ENCODE measurements at regions not wholly inside any gene's neighbourhood (a gene's known extent, or its start where the extent isn't known, plus 50 kb on each side); places are given as distances from the start of the nearest gene placed in this dataset.

DNA sequence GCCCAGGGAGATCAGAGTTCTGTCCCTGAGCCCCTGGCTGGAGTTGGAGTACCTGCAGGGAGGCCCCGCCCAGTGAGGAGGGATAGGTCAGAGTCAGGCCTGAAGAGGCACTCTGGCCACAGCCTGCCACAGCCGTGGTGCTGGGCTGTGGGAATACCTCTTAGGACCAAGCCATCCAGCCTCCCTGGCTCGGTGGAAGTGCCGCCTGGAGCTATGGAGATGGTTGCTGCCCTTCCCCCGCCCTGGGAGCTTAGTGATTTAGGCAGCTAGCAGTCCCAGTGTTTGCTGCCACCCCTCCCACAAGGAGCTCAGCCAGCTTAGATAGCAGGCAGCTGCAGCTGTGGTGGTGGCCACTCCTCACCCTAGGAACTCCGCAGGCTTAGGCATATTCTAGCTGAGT, 446.3 kb upstream of the GNPDA2 start:
- Histone ChIP-seq H3K27me3 (ENCODE audit: control insufficient read depth in 2 of 2, insufficient read depth in 2 of 2, low read length in 2 of 2) (no peaks in the 10 kb centered on the region), H3K9me1 (replicated peaks; ENCODE audit: control insufficient read depth, extremely low read depth, insufficient read depth, low read length) (no peaks in the 10 kb centered on the region), H4K20me1 (replicated peaks; ENCODE audit: control insufficient read depth, extremely low read depth, insufficient read depth, low read length) (no peaks in the 10 kb centered on the region), H3K79me2 (ENCODE audit: control insufficient read depth, insufficient read depth, low read length) (no peaks in the 10 kb centered on the region), H3K4me1 (ENCODE audit: control insufficient read depth, extremely low read depth, insufficient read depth, low read length) (no peaks in the 10 kb centered on the region), H3K9me3 (replicated peaks; ENCODE audit: control insufficient read depth, insufficient read depth, low read length) (no peaks in the 10 kb centered on the region), H3K4me2 (ENCODE audit: insufficient read depth, low read length) (no peak overlapping the region), H3K27ac (ENCODE audit: insufficient read depth, low read depth, low read length) (no peak overlapping the region), H3K9ac (replicated peaks; ENCODE audit: extremely low read depth, insufficient read depth, low read length) (no peak overlapping the region), H2AFZ (ENCODE audit: low read depth, low read length) (no peak overlapping the region), H3K4me3 (replicated peaks in 1 of 3; ENCODE audit: insufficient read depth in 1 of 3, low read depth in 1 of 3, low read length in 3 of 3) (no peak overlapping the region), H3K36me3 (ENCODE audit: control insufficient read depth in 2 of 2, extremely low read depth in 1 of 2, insufficient read depth in 2 of 2, low read length in 2 of 2) (no peaks in the 10 kb centered on the region)
- dilution Hi-C loops (cut with MboI; ENCODE audit: extremely low pct_ligation_motif_present, low sequenced_read_pairs) (no loop called here), intact Hi-C loops (cut with micrococcal nuclease) (no loop called here)
- TF ChIP-seq JUN (IDR thresholded peaks at IDR 0.05; ENCODE audit: borderline replicate concordance, insufficient read depth, insufficient read length, low read depth): no peak
- TF ChIP-seq POLR2A (IDR thresholded peaks at IDR 0.05; ENCODE audit: low read depth, low read length): no peak
- TF ChIP-seq, protein P1, sequence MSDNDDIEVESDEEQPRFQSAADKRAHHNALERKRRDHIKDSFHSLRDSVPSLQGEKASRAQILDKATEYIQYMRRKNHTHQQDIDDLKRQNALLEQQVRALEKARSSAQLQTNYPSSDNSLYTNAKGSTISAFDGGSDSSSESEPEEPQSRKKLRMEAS (IDR thresholded peaks at IDR 0.05; ENCODE audit: insufficient read depth, insufficient read length): no peak
- TF ChIP-seq POLR2AphosphoS5 (IDR thresholded peaks at IDR 0.05; ENCODE audit: insufficient read depth, low read depth, low read length): no peak
- FAIRE-seq (no peak), DNase-seq (ENCODE audit: low read depth, low spot score) (no peak)
- CTCF ChIA-PET: no interaction called here
- no TSS peak for BruUV-seq (replicated peaks)
- POLR2A ChIA-PET: no interaction called here

DNA sequence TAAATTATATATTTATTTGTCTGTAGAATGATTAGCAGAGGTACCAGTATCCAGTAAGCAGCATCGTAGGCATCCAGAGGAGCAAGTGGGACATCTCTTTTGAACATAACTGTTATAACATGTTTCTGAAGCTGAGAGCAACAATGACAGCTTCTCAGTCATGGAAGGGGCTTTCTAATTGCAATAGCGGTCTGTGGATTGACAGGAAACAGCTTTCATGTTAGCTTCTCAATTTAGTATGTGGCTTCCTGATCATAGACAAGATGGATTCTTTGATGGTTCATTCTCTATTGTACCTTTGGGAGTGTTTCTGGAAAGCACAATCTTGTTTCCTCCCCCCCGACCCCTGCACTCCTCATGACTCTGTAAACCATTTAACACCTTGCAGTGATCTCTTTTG, 434.6 kb upstream of the GNPDA2 start:
- Histone ChIP-seq H3K9me3 (replicated peaks; ENCODE audit: control insufficient read depth, insufficient read depth, low read length) (peaks cover 2% of the 10 kb centered on the region), H3K36me3 (ENCODE audit: control insufficient read depth in 2 of 2, extremely low read depth in 1 of 2, insufficient read depth in 2 of 2, low read length in 2 of 2) (no peaks in the 10 kb centered on the region), H2AFZ (ENCODE audit: low read depth, low read length) (no peak overlapping the region), H4K20me1 (replicated peaks; ENCODE audit: control insufficient read depth, extremely low read depth, insufficient read depth, low read length) (no peaks in the 10 kb centered on the region), H3K9ac (replicated peaks; ENCODE audit: extremely low read depth, insufficient read depth, low read length) (no peak overlapping the region), H3K27ac (ENCODE audit: insufficient read depth, low read depth, low read length) (no peak overlapping the region), H3K4me2 (ENCODE audit: insufficient read depth, low read length) (no peak overlapping the region), H3K9me1 (replicated peaks; ENCODE audit: control insufficient read depth, extremely low read depth, insufficient read depth, low read length) (no peaks in the 10 kb centered on the region), H3K27me3 (ENCODE audit: control insufficient read depth in 2 of 2, insufficient read depth in 2 of 2, low read length in 2 of 2) (no peaks in the 10 kb centered on the region), H3K4me3 (replicated peaks in 1 of 3; ENCODE audit: insufficient read depth in 1 of 3, low read depth in 1 of 3, low read length in 3 of 3) (no peak overlapping the region), H3K4me1 (ENCODE audit: control insufficient read depth, extremely low read depth, insufficient read depth, low read length) (no peaks in the 10 kb centered on the region), H3K79me2 (ENCODE audit: control insufficient read depth, insufficient read depth, low read length) (no peaks in the 10 kb centered on the region)
- CTCF ChIA-PET: no interaction called here
- TF ChIP-seq FOS (IDR thresholded peaks at IDR 0.05; ENCODE audit: borderline replicate concordance, insufficient read depth, low read length) (no peak), POLR2AphosphoS5 (IDR thresholded peaks at IDR 0.05; ENCODE audit: insufficient read depth, low read depth, low read length) (no peak), GATA2 (IDR thresholded peaks at IDR 0.05; ENCODE audit: insufficient read depth, insufficient read length, low read depth, low read length) (no peak), JUN (IDR thresholded peaks at IDR 0.05; ENCODE audit: borderline replicate concordance, insufficient read depth, insufficient read length, low read depth) (no peak), MYC (IDR thresholded peaks at IDR 0.05; ENCODE audit: low read depth, low read length) (no peak)
- TF ChIP-seq, protein P2, sequence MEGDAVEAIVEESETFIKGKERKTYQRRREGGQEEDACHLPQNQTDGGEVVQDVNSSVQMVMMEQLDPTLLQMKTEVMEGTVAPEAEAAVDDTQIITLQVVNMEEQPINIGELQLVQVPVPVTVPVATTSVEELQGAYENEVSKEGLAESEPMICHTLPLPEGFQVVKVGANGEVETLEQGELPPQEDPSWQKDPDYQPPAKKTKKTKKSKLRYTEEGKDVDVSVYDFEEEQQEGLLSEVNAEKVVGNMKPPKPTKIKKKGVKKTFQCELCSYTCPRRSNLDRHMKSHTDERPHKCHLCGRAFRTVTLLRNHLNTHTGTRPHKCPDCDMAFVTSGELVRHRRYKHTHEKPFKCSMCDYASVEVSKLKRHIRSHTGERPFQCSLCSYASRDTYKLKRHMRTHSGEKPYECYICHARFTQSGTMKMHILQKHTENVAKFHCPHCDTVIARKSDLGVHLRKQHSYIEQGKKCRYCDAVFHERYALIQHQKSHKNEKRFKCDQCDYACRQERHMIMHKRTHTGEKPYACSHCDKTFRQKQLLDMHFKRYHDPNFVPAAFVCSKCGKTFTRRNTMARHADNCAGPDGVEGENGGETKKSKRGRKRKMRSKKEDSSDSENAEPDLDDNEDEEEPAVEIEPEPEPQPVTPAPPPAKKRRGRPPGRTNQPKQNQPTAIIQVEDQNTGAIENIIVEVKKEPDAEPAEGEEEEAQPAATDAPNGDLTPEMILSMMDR (IDR thresholded peaks at IDR 0.05; ENCODE audit: extremely low read depth in 1 of 2, insufficient read depth in 1 of 2, low read depth in 1 of 2, low read length in 2 of 2): no peak
- intact Hi-C loops (cut with micrococcal nuclease): no loop called here
- no TSS peak for BruUV-seq (replicated peaks)
- POLR2A ChIA-PET: no interaction called here
- FAIRE-seq (no peak), DNase-seq (ENCODE audit: low read depth, low spot score) (no peak)
- dilution Hi-C loops (cut with MboI; ENCODE audit: extremely low pct_ligation_motif_present, low sequenced_read_pairs): no loop called here

All from endothelial cell of umbilical vein (primary cell).